Endothelial cell of umbilical vein (primary cell): ENCODE measurements at regions not wholly inside any gene's neighbourhood (a gene's known extent, or its start where the extent isn't known, plus 50 kb on each side); places are given as distances from the start of the nearest gene placed in this dataset.

Experiments used
- BruUV-seq: library from RNA; stranded (reverse); fragments of 400-500 nt; replicated peaks from 2 replicates; lab custom pipeline; 2021; lab: Mats Ljungman, UMichigan
- CTCF ChIA-PET: fragments of 300-600, 350-600 bp; sonication (Branson Sonifier 250); formaldehyde crosslinking; loops from one replicate; lab custom pipeline; 2021; ENCODE audit warnings: antibody characterized with exemption, inconsistent platforms; lab: Charles Lee
- POLR2A ChIA-PET: fragments of 300-600, 350-600 bp; sonication (Branson Sonifier 250); formaldehyde crosslinking; loops from one replicate; lab custom pipeline; 2021; ENCODE audit warnings: antibody characterized with exemption, inconsistent platforms; lab: Charles Lee
- DNase-seq: peaks from one replicate; pipeline ENCODE4 v3.0.0-alpha.2; 2011; ENCODE audit warnings: low read depth, low spot score
- FAIRE-seq: peaks from 2 replicates; lab custom pipeline; 2011; peaks lifted over from hg19 to GRCh38; lab: Jason Lieb, UNC
- H2AFZ ChIP-seq: 2 replicates; pipeline ENCODE4 v1.6.0; 2012; ENCODE audit warnings: low read depth, low read length, control low read depth, inconsistent platforms
- H3K27ac ChIP-seq: 2 replicates; pipeline ENCODE4 v1.5.1; 2011; ENCODE audit warnings: low read depth, mild to moderate bottlenecking, control low read depth, low read length, moderate library complexity; ENCODE audit not compliant: insufficient read depth
- H3K27me3 ChIP-seq, 2 experiments: 2 replicates each; pipeline versions ENCODE4 v1.6.0 to v1.6.1; 2011; ENCODE audit warnings: low read length in 2 of 2, mixed read lengths in 1 of 2; ENCODE audit not compliant: control insufficient read depth in 2 of 2, insufficient read depth in 2 of 2
- H3K36me3 ChIP-seq, 2 experiments: 2 replicates in 1 of 2; 3 replicates in 1 of 2; pipeline ENCODE4 v1.5.1; 2011; ENCODE audit warnings: low read length in 2 of 2, mild to moderate bottlenecking in 1 of 2, moderate library complexity in 1 of 2; ENCODE audit not compliant: control insufficient read depth in 2 of 2, insufficient read depth in 2 of 2; ENCODE audit errors: extremely low read depth in 1 of 2
- H3K4me1 ChIP-seq: 3 replicates; pipeline ENCODE4 v1.5.1; 2011; ENCODE audit warnings: mild to moderate bottlenecking, low read length; ENCODE audit not compliant: control insufficient read depth, insufficient read depth; ENCODE audit errors: extremely low read depth
- H3K4me2 ChIP-seq: 2 replicates; pipeline ENCODE4 v1.6.1; 2011; ENCODE audit warnings: low read length, control low read depth, mixed read lengths; ENCODE audit not compliant: insufficient read depth
- H3K4me3 ChIP-seq, 3 experiments: fragments of 200-600 bp in 1 of 3; sonication (generic), shearing (Covaris generic) in 1 of 3; replicated peaks in 1 of 3; 2 replicates each; pipeline ENCODE4 v1.5.1; 2011 to 2016; ENCODE audit warnings: control low read depth in 3 of 3, low read length in 3 of 3, mild to moderate bottlenecking in 2 of 3, inconsistent platforms in 1 of 3, low read depth in 1 of 3, moderate library complexity in 1 of 3; ENCODE audit not compliant: insufficient read depth in 1 of 3
- H3K79me2 ChIP-seq: 2 replicates; pipeline ENCODE4 v1.6.0; 2012; ENCODE audit warnings: low read length, inconsistent platforms; ENCODE audit not compliant: control insufficient read depth, insufficient read depth
- H3K9ac ChIP-seq: replicated peaks from 2 replicates; pipeline ENCODE3; 2011; ENCODE audit warnings: low read length, control low read depth; ENCODE audit not compliant: insufficient read depth; ENCODE audit errors: extremely low read depth
- H3K9me1 ChIP-seq: replicated peaks from 3 replicates; pipeline ENCODE4 v1.6.0; 2011; ENCODE audit warnings: mild to moderate bottlenecking, low read length; ENCODE audit not compliant: control insufficient read depth, insufficient read depth; ENCODE audit errors: extremely low read depth
- H3K9me3 ChIP-seq: replicated peaks from 2 replicates; pipeline ENCODE4 v1.5.1; 2012; ENCODE audit warnings: low read length, inconsistent platforms; ENCODE audit not compliant: control insufficient read depth, insufficient read depth
- H4K20me1 ChIP-seq: replicated peaks from 2 replicates; pipeline ENCODE3; 2011; ENCODE audit warnings: mild to moderate bottlenecking, low read length; ENCODE audit not compliant: control insufficient read depth, insufficient read depth; ENCODE audit errors: extremely low read depth
- CTCF ChIP-seq, 2 donors: IDR thresholded peaks; 1 replicate in 1 of 2; 2 replicates in 1 of 2; pipeline ENCODE4 v1.5.1; 2011; ENCODE audit warnings: low read length in 2 of 2, mild to moderate bottlenecking in 2 of 2, moderate library complexity in 2 of 2, control low read depth in 1 of 2, inconsistent platforms in 1 of 2, low read depth in 1 of 2; ENCODE audit not compliant: insufficient read depth in 1 of 2; ENCODE audit errors: extremely low read depth in 1 of 2
- EZH2 ChIP-seq: IDR thresholded peaks from 2 replicates; pipeline ENCODE4 v1.6.1; 2012; ENCODE audit warnings: borderline replicate concordance, low read depth, mild to moderate bottlenecking, moderate library complexity, low read length, inconsistent platforms; ENCODE audit not compliant: severe bottlenecking
- GATA2 ChIP-seq: IDR thresholded peaks from 2 replicates; pipeline ENCODE4 v1.7.0; 2011; ENCODE audit warnings: low read depth, mild to moderate bottlenecking, moderate library complexity, mixed read lengths, low read length; ENCODE audit not compliant: insufficient read length, insufficient read depth
- MAX ChIP-seq: IDR thresholded peaks from 2 replicates; pipeline ENCODE4 v1.6.1; 2011; ENCODE audit not compliant: insufficient read depth, insufficient read length
- POLR2A ChIP-seq: IDR thresholded peaks from 2 replicates; pipeline ENCODE4 v1.6.1; 2012; ENCODE audit warnings: low read depth, mild to moderate bottlenecking, control low read depth, low read length
- dilution Hi-C: fragments of 300-500 bp; cut with MboI; formaldehyde crosslinking; loops from one replicate; pipeline ENCODE4 v1.15.0; 2019; ENCODE audit warnings: low sequenced_read_pairs; ENCODE audit not compliant: extremely low pct_ligation_motif_present
- intact Hi-C: fragments of 100-400 bp; cut with micrococcal nuclease; formaldehyde crosslinking; loops from one replicate; pipeline ENCODE4 v1.10.0; 2022

- no TSS peak for BruUV-seq
- FAIRE-seq (no peak), DNase-seq (no peak)
- no peak overlapping the region for H3K4me3 ChIP-seq
- H2AFZ ChIP-seq, result no peak overlapping the region
- intact Hi-C loops, result no loop called here
- CTCF ChIA-PET, result no interaction called here
- H3K9ac ChIP-seq, result no peak overlapping the region
- H4K20me1 ChIP-seq, result no peaks in the 10 kb centered on the region
- H3K79me2 ChIP-seq, result no peaks in the 10 kb centered on the region
- H3K9me1 ChIP-seq, result no peaks in the 10 kb centered on the region
- H3K27me3 ChIP-seq, result peaks cover 41 to 55% of the 10 kb centered on the region in 2 experiments
- POLR2A ChIA-PET, result no interaction called here
- H3K4me2 ChIP-seq, result no peak overlapping the region
- no peak overlapping the region for H3K27ac ChIP-seq
- dilution Hi-C loops, result no loop called here
- H3K9me3 ChIP-seq, result no peaks in the 10 kb centered on the region
- no peaks in the 10 kb centered on the region for H3K4me1 ChIP-seq
- TF ChIP-seq GATA2 (no peak), POLR2A (no peak), EZH2 (peak; percentile 41), MAX (no peak), CTCF (IDR thresholded peaks at IDR 0.05; ENCODE audit: extremely low read depth in 1 of 2, insufficient read depth in 1 of 2, low read depth in 1 of 2, low read length in 2 of 2) (no peak)
- no peaks in the 10 kb centered on the region for H3K36me3 ChIP-seq
These were observed 157.9 kb upstream of the NBPF11 start for GRCh38 chr1:148309940-148310500.
